ENCODE measurements at regions not wholly inside any gene's neighbourhood (a gene's known extent, or its start where the extent isn't known, plus 50 kb on each side); places are given as distances from the start of the nearest gene placed in this dataset.

DNA sequence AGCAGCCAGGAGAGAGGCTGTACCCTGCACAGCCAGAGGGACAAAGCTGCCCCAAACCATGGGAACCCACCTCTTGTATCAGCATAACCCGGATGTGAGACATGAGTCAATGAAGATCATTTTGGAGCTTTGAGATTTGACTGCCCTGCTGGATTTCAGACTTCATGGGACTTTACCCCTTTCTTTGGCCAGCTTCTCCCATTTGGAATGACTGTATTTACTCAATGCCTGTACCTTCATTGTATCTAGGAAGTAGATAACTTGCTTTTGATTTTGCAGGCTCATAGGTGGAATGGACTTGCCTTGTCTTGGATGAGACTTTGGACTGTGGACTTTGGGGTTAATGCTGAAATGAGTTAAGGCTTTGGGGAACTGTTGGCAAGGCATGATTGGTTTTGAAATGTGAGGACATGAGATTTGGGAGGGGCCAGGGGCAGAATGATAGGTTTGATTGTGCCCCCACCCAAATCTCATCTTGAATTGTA, 616.2 kb downstream of the RWDD3 start:
- H3K27ac ChIP-seq (ENCODE audit: low read depth in 1 of 2, low read length in 2 of 2) = no peak overlapping the region
- no peak overlapping the region for H3K9ac ChIP-seq (ENCODE audit: insufficient read depth, low read length, poor library complexity, severe bottlenecking)
- no peaks in the 10 kb centered on the region for H3K79me2 ChIP-seq (ENCODE audit: insufficient read depth, low read length)
- Mint-ChIP-seq H3K36me3 (no peaks in the 10 kb centered on the region), H3K9me3 (peaks cover 5 to 28% (median 12%) of the 10 kb centered on the region in 7 donors), H3K4me3 (no peak overlapping the region), H3K27me3 (ENCODE audit: low read depth in 3 of 3) (no peaks in the 10 kb centered on the region), H3K4me1 (no peaks in the 10 kb centered on the region), H3K27ac (no peak overlapping the region)
- no peak for DNase-seq
- peaks cover 0 to 24% of the 10 kb centered on the region in 2 donors for H3K9me3 ChIP-seq (replicated peaks in 1 of 2; ENCODE audit: control insufficient read depth in 1 of 2, insufficient read depth in 1 of 2, low read length in 2 of 2)
- H3K27me3 ChIP-seq (ENCODE audit: control insufficient read depth in 2 of 2, insufficient read depth in 2 of 2, low read length in 2 of 2) = no peaks in the 10 kb centered on the region
- no peak overlapping the region for H3K4me2 ChIP-seq (replicated peaks; ENCODE audit: extremely low read depth, low read length, poor library complexity, severe bottlenecking)
- no peaks in the 10 kb centered on the region for H3K4me1 ChIP-seq (ENCODE audit: control insufficient read depth in 1 of 2, insufficient read depth in 2 of 2, low read length in 2 of 2)
- intact Hi-C loops (cut with micrococcal nuclease) = no loop called here
- TF ChIP-seq, protein P1, sequence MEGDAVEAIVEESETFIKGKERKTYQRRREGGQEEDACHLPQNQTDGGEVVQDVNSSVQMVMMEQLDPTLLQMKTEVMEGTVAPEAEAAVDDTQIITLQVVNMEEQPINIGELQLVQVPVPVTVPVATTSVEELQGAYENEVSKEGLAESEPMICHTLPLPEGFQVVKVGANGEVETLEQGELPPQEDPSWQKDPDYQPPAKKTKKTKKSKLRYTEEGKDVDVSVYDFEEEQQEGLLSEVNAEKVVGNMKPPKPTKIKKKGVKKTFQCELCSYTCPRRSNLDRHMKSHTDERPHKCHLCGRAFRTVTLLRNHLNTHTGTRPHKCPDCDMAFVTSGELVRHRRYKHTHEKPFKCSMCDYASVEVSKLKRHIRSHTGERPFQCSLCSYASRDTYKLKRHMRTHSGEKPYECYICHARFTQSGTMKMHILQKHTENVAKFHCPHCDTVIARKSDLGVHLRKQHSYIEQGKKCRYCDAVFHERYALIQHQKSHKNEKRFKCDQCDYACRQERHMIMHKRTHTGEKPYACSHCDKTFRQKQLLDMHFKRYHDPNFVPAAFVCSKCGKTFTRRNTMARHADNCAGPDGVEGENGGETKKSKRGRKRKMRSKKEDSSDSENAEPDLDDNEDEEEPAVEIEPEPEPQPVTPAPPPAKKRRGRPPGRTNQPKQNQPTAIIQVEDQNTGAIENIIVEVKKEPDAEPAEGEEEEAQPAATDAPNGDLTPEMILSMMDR (IDR thresholded peaks at IDR 0.05) = no peak
- H3K4me3 ChIP-seq (replicated peaks in 1 of 3; ENCODE audit: low read depth in 2 of 3, low read length in 3 of 3) = no peak overlapping the region
- H2AFZ ChIP-seq (ENCODE audit: insufficient read depth, low read depth, low read length, poor library complexity, severe bottlenecking) = no peak overlapping the region
- no peaks in the 10 kb centered on the region for H4K20me1 ChIP-seq (ENCODE audit: insufficient read depth, low read length)
- no CpG with 5 or more reads among the region's 1 CpG for WGBS (ENCODE audit: insufficient coverage)
- H3K36me3 ChIP-seq (replicated peaks in 1 of 2; ENCODE audit: control insufficient read depth in 1 of 2, insufficient read depth in 2 of 2, low read length in 2 of 2) = no peaks in the 10 kb centered on the region

DNA sequence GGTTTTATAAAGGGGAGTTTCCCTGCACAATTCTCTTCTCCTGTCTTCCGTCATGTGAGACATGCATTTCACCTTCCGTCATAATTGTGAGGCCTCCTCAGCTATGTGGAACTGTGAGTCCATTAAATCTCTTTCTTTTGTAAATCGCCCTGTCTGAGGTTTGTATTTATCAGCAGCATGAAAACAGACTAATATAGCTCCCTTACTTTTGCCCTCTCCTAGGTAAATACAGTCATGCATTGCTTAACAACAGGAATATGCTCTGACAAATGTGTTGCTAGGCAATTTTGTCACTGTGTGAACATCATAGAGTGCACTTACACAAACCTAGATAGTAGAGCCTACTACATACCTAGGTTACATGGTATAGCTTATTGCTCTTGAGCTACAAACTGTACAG, 616.8 kb downstream of the RWDD3 start:
- Mint-ChIP-seq H3K27ac (no peak overlapping the region), H3K4me3 (no peak overlapping the region), H3K9me3 (peaks cover 5 to 28% (median 12%) of the 10 kb centered on the region in 7 donors), H3K4me1 (no peaks in the 10 kb centered on the region), H3K27me3 (ENCODE audit: low read depth in 3 of 3) (no peaks in the 10 kb centered on the region), H3K36me3 (no peaks in the 10 kb centered on the region)
- H3K9me3 ChIP-seq (replicated peaks in 1 of 2; ENCODE audit: control insufficient read depth in 1 of 2, insufficient read depth in 1 of 2, low read length in 2 of 2) = peaks cover 0 to 24% of the 10 kb centered on the region in 2 donors
- H4K20me1 ChIP-seq (ENCODE audit: insufficient read depth, low read length) = no peaks in the 10 kb centered on the region
- no CpG with 5 or more reads among the region's 3 CpGs for WGBS (ENCODE audit: insufficient coverage)
- TF ChIP-seq, protein P1 (IDR thresholded peaks at IDR 0.05) = no peak
- no peak overlapping the region for H3K4me2 ChIP-seq (replicated peaks; ENCODE audit: extremely low read depth, low read length, poor library complexity, severe bottlenecking)
- no peaks in the 10 kb centered on the region for H3K27me3 ChIP-seq (ENCODE audit: control insufficient read depth in 2 of 2, insufficient read depth in 2 of 2, low read length in 2 of 2)
- DNase-seq = no peak
- no peak overlapping the region for H3K4me3 ChIP-seq (replicated peaks in 1 of 3; ENCODE audit: low read depth in 2 of 3, low read length in 3 of 3)
- H3K36me3 ChIP-seq (replicated peaks in 1 of 2; ENCODE audit: control insufficient read depth in 1 of 2, insufficient read depth in 2 of 2, low read length in 2 of 2) = no peaks in the 10 kb centered on the region
- intact Hi-C loops (cut with micrococcal nuclease) = no loop called here
- H3K9ac ChIP-seq (ENCODE audit: insufficient read depth, low read length, poor library complexity, severe bottlenecking) = no peak overlapping the region
- H2AFZ ChIP-seq (ENCODE audit: insufficient read depth, low read depth, low read length, poor library complexity, severe bottlenecking) = no peak overlapping the region
- no peaks in the 10 kb centered on the region for H3K79me2 ChIP-seq (ENCODE audit: insufficient read depth, low read length)
- no peak overlapping the region for H3K27ac ChIP-seq (ENCODE audit: low read depth in 1 of 2, low read length in 2 of 2)
- no peaks in the 10 kb centered on the region for H3K4me1 ChIP-seq (ENCODE audit: control insufficient read depth in 1 of 2, insufficient read depth in 2 of 2, low read length in 2 of 2)

All from CD14-positive monocyte (primary cell).